Smooth muscle cell (in vitro differentiated cells): ENCODE measurements at regions not wholly inside any gene's neighbourhood (a gene's known extent, or its start where the extent isn't known, plus 50 kb on each side); places are given as distances from the start of the nearest gene placed in this dataset.

Experiments used
- DNase-seq: peaks from one replicate; lab custom pipeline; 2025; ENCODE audit not compliant: unreplicated experiment; lab: John Stamatoyannopoulos, UW
- H2AFZ ChIP-seq: fragments of 200-600 bp; sonication (generic); 2 replicates; pipeline ENCODE4 v1.6.0; 2016; ENCODE audit warnings: antibody characterized with exemption, low read depth, mild to moderate bottlenecking
- H3F3A ChIP-seq: fragments of 200-600 bp; sonication (generic); 2 replicates; pipeline ENCODE4 v1.6.0; 2017; ENCODE audit warnings: antibody characterized with exemption, low read depth
- H3K27ac ChIP-seq: fragments of 200-600 bp; sonication (generic); 2 replicates; pipeline ENCODE4 v1.5.1; 2016; ENCODE audit warnings: low read depth, mild to moderate bottlenecking
- H3K27me3 ChIP-seq: fragments of 200-600 bp; sonication (generic); 2 replicates; pipeline ENCODE4 v1.6.1; 2016; ENCODE audit warnings: low read depth, mild to moderate bottlenecking
- H3K36me3 ChIP-seq: fragments of 200-600 bp; sonication (generic); 2 replicates; pipeline ENCODE4 v1.5.1; 2016; ENCODE audit warnings: low read depth
- H3K4me1 ChIP-seq: fragments of 200-600 bp; sonication (generic); 2 replicates; pipeline ENCODE4 v1.5.1; 2016; ENCODE audit warnings: low read depth
- H3K4me2 ChIP-seq: fragments of 200-600 bp; sonication (generic); 2 replicates; pipeline ENCODE4 v1.6.0; 2016; ENCODE audit warnings: mild to moderate bottlenecking
- H3K4me3 ChIP-seq: fragments of 200-600 bp; sonication (generic); 2 replicates; pipeline ENCODE4 v1.5.1; 2016; ENCODE audit warnings: mild to moderate bottlenecking
- H3K79me2 ChIP-seq: fragments of 200-600 bp; sonication (generic); 2 replicates; pipeline ENCODE4 v1.6.0; 2016; ENCODE audit warnings: low read depth, mild to moderate bottlenecking
- H3K9ac ChIP-seq: fragments of 200-600 bp; sonication (generic); 2 replicates; pipeline ENCODE4 v1.6.0; 2016; ENCODE audit warnings: low read depth
- H3K9me3 ChIP-seq: fragments of 200-600 bp; sonication (generic); replicated peaks from 2 replicates; pipeline ENCODE4 v1.5.1; 2016; ENCODE audit warnings: low read depth
- H4K20me1 ChIP-seq: fragments of 200-600 bp; sonication (generic); 2 replicates; pipeline ENCODE4 v1.6.0; 2016; ENCODE audit warnings: low read depth
- CTCF ChIP-seq: fragments of 200-600 bp; sonication (generic); IDR thresholded peaks from 2 replicates; pipeline ENCODE4 v1.5.1; 2017; ENCODE audit warnings: borderline replicate concordance, mild to moderate bottlenecking, antibody characterized with exemption; ENCODE audit not compliant: insufficient read depth, poor library complexity, severe bottlenecking
- WGBS: methylation state at CpG from one replicate; pipeline ENCODE4 v1.1.7; 2016; ENCODE audit warnings: low lambda C conversion rate; 5-methylcytosine and 5-hydroxymethylcytosine counted together

DNA sequence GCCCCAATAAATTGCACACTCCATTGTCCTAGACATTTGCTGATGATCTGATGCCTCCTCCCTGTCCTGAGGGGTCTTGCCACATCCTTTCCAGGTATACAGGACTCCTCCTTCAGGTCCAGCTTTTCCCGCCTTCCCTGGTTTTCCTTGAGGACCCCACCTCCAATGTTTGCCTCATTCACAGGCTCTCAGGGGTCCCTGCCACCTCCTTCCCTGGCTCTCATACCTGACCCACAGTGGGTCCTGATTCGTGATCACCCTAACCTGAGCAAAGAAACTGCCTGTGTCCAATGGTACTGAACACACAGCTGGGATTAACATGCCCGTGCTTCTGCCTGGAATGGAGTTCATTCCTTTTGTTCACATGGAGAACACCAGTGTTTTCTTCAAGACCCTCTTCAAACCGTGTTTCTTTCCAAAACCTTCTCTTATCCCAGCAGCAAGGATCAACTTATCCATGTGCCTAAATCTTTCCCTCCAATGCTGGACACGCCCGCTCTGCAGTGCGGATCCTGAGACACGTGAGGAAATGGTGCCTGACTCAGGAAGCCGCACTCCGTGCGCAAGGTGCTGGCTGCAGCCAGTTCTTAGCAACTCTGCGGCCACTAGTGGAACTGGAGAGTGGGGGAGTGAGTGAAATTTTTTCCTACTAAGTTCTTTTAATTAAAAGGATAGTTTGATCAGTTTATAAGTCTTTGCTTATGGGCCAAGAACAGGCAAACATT is 354.6 kb upstream of the SHH start:
- WGBS = 89% methylated on average over 12 of the region's 12 CpGs
- Histone ChIP-seq H3K4me2 (no peak overlapping the region), H3K4me3 (no peak overlapping the region), H3K9ac (no peak overlapping the region), H4K20me1 (no peaks in the 10 kb centered on the region), H3K27ac (no peak overlapping the region), H3K27me3 (peaks cover 32% of the 10 kb centered on the region), H3K79me2 (no peaks in the 10 kb centered on the region), H3K9me3 (no peaks in the 10 kb centered on the region), H3K36me3 (no peaks in the 10 kb centered on the region), H3F3A (no peaks in the 10 kb centered on the region), H2AFZ (no peak overlapping the region), H3K4me1 (no peaks in the 10 kb centered on the region)
- DNase-seq = no peak
- TF ChIP-seq CTCF = no peak

- H3K36me3 ChIP-seq = no peaks in the 10 kb centered on the region
- no peak overlapping the region for H3K9ac ChIP-seq
- no peak for DNase-seq
- no peaks in the 10 kb centered on the region for H3K9me3 ChIP-seq
- no peak overlapping the region for H3K4me2 ChIP-seq
- no peak overlapping the region for H3K4me3 ChIP-seq
- no peaks in the 10 kb centered on the region for H3K4me1 ChIP-seq
- no peaks in the 10 kb centered on the region for H3F3A ChIP-seq
- H3K79me2 ChIP-seq = no peaks in the 10 kb centered on the region
- H3K27ac ChIP-seq = no peak overlapping the region
- H2AFZ ChIP-seq = no peak overlapping the region
- peaks cover 32% of the 10 kb centered on the region for H3K27me3 ChIP-seq
- 85% methylated on average over 3 of the region's 3 CpGs for WGBS
- TF ChIP-seq CTCF = no peak
- H4K20me1 ChIP-seq = no peaks in the 10 kb centered on the region
These were observed 351.5 kb upstream of the SHH start for GRCh38 chr7:156163747-156164146.

DNA sequence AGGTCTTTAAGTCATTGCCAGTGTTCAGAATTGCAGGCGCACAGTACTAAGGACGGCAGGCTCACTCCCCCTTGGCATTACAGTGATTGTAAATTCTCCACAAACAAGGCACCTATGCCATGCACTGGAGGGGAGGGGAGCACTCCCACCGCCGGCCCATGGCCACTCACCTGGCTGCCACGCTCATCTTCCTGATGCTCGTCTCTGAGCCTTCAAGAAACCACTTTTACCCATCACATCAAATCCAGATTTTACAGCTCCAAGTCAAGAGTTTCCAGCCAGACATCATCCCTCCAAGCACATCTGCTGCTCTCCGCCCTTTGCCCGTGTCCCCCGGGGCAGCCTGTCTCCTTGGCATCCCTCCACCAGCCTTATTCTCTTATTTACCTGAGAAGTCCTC is 350.2 kb upstream of the SHH start:
- no peaks in the 10 kb centered on the region for H3F3A ChIP-seq
- no peak for DNase-seq
- H3K4me2 ChIP-seq = no peak overlapping the region
- WGBS = 93% methylated on average over 9 of the region's 9 CpGs
- H3K4me1 ChIP-seq = no peaks in the 10 kb centered on the region
- no peaks in the 10 kb centered on the region for H3K9me3 ChIP-seq
- H3K9ac ChIP-seq = no peak overlapping the region
- H4K20me1 ChIP-seq = no peaks in the 10 kb centered on the region
- H3K79me2 ChIP-seq = no peaks in the 10 kb centered on the region
- no peak overlapping the region for H2AFZ ChIP-seq
- H3K27me3 ChIP-seq = peaks cover 29% of the 10 kb centered on the region
- no peaks in the 10 kb centered on the region for H3K36me3 ChIP-seq
- no peak overlapping the region for H3K27ac ChIP-seq
- no peak overlapping the region for H3K4me3 ChIP-seq
- no peak for TF ChIP-seq CTCF

GRCh38 chr7:156160811-156161210 is 348.5 kb upstream of the SHH start:
- no peak overlapping the region for H2AFZ ChIP-seq
- H3K27ac ChIP-seq = no peak overlapping the region
- H3K9me3 ChIP-seq = no peaks in the 10 kb centered on the region
- H3K4me2 ChIP-seq = no peak overlapping the region
- whole genome bisulfite sequencing = 48% methylated on average over 15 of the region's 15 CpGs
- no peak for TF ChIP-seq CTCF
- H3F3A ChIP-seq = no peaks in the 10 kb centered on the region
- DNase-seq = no peak
- no peaks in the 10 kb centered on the region for H3K4me1 ChIP-seq
- H3K9ac ChIP-seq = no peak overlapping the region
- H3K4me3 ChIP-seq = no peak overlapping the region
- H3K79me2 ChIP-seq = no peaks in the 10 kb centered on the region
- peaks cover 16% of the 10 kb centered on the region for H3K27me3 ChIP-seq
- H4K20me1 ChIP-seq = no peaks in the 10 kb centered on the region
- H3K36me3 ChIP-seq = no peaks in the 10 kb centered on the region
